Uterus (tissue), 2 donors: ENCODE measurements at regions not wholly inside any gene's neighbourhood (a gene's known extent, or its start where the extent isn't known, plus 50 kb on each side); places are given as distances from the start of the nearest gene placed in this dataset.

Source experiments
- CTCF ChIP-seq, 4 experiments: fragments of 200-600 bp in 2 of 4; fragments of 450-650 bp in 2 of 4; sonication (generic) in 2 of 4; IDR thresholded peaks; one replicate each; pipeline ENCODE4 v1.5.1; 2016 to 2019; ENCODE audit warnings: antibody characterized with exemption in 4 of 4, mild to moderate bottlenecking in 2 of 4, moderate library complexity in 1 of 4
- POLR2A ChIP-seq, 2 donors: fragments of 450-650 bp; IDR thresholded peaks; one replicate each; pipeline ENCODE4 v1.6.1; 2016; ENCODE audit warnings: antibody characterized with exemption in 2 of 2, mild to moderate bottlenecking in 1 of 2, moderate library complexity in 1 of 2

- TF ChIP-seq CTCF (IDR thresholded peaks at IDR 0.05), result no peak
- TF ChIP-seq POLR2A (IDR thresholded peaks at IDR 0.05), result no peak
These were observed 223.2 kb upstream of the LMCD1 start for GRCh38 chr3:8278448-8278847.
